HS-5 (cell line): ENCODE measurements at regions not wholly inside any gene's neighbourhood (a gene's known extent, or its start where the extent isn't known, plus 50 kb on each side); places are given as distances from the start of the nearest gene placed in this dataset.
"Not testable (repeated sequence)": the region's sequence is repeated elsewhere in the genome, so short reads cannot be mapped to it uniquely, and the experiment has no call there.

ENCODE experiments used
- DNase-seq: peaks from one replicate; pipeline ENCODE4 v3.0.0-alpha.2; 2012; ENCODE audit warnings: low read depth

GRCh38 chr21:36601362-36601761, 97.6 kb upstream of the SIM2 start:
- no peak for DNase-seq

GRCh38 chr21:36602735-36603134, 96.2 kb upstream of the SIM2 start:
- no peak for DNase-seq

GRCh38 chr21:36603221-36603620, 95.7 kb upstream of the SIM2 start:
- no peak for DNase-seq

GRCh38 chr21:36605426-36605825, 93.5 kb upstream of the SIM2 start:
- no peak for DNase-seq

- no peak for DNase-seq
Measured at GRCh38 chr21:36606287-36606982, 92.5 kb upstream of the SIM2 start.

GRCh38 chr21:36606983-36607325, 92.0 kb upstream of the SIM2 start:
- DNase-seq, result no peak

- no peak for DNase-seq
Measured at GRCh38 chr21:36608041-36608896, 90.6 kb upstream of the SIM2 start.

GRCh38 chr21:36608897-36609225, 90.1 kb upstream of the SIM2 start:
- DNase-seq, result no peak

- DNase-seq, result no peak
Measured at GRCh38 chr21:36609654-36610053, 89.3 kb upstream of the SIM2 start.

- DNase-seq, result no peak
Measured at GRCh38 chr21:36610201-36610600, 88.7 kb upstream of the SIM2 start.

GRCh38 chr21:36610935-36611334, 88.0 kb upstream of the SIM2 start:
- no peak for DNase-seq

GRCh38 chr21:36611379-36611778, 87.5 kb upstream of the SIM2 start:
- DNase-seq, result no peak

- no peak for DNase-seq
Measured at GRCh38 chr21:36613059-36613458, 85.9 kb upstream of the SIM2 start.

GRCh38 chr21:36613554-36613953, 85.4 kb upstream of the SIM2 start:
- no peak for DNase-seq

- no peak for DNase-seq
Measured at GRCh38 chr21:36615274-36615964, 83.5 kb upstream of the SIM2 start.

GRCh38 chr21:36616773-36617172, 82.1 kb upstream of the SIM2 start:
- not testable (repeated sequence) for DNase-seq

- DNase-seq, result not testable (repeated sequence)
Measured at GRCh38 chr21:36621794-36622193, 77.1 kb upstream of the SIM2 start.

- no peak for DNase-seq
Measured at GRCh38 chr21:36624105-36624504, 74.8 kb upstream of the SIM2 start.

- no peak for DNase-seq
Measured at GRCh38 chr21:36626791-36627190, 72.1 kb upstream of the SIM2 start.

- DNase-seq, result peak; percentile 53
Measured at GRCh38 chr21:36627242-36627641, 71.7 kb upstream of the SIM2 start.

- no peak for DNase-seq
Measured at GRCh38 chr21:36628106-36628505, 70.8 kb upstream of the SIM2 start.

- DNase-seq, result no peak
Measured at GRCh38 chr21:36628761-36629460, 70.0 kb upstream of the SIM2 start.
